ENCODE measurements at regions not wholly inside any gene's neighbourhood (a gene's known extent, or its start where the extent isn't known, plus 50 kb on each side); places are given as distances from the start of the nearest gene placed in this dataset.
"Not testable (repeated sequence)": the region's sequence is repeated elsewhere in the genome, so short reads cannot be mapped to it uniquely, and the experiment has no call there.

DNA sequence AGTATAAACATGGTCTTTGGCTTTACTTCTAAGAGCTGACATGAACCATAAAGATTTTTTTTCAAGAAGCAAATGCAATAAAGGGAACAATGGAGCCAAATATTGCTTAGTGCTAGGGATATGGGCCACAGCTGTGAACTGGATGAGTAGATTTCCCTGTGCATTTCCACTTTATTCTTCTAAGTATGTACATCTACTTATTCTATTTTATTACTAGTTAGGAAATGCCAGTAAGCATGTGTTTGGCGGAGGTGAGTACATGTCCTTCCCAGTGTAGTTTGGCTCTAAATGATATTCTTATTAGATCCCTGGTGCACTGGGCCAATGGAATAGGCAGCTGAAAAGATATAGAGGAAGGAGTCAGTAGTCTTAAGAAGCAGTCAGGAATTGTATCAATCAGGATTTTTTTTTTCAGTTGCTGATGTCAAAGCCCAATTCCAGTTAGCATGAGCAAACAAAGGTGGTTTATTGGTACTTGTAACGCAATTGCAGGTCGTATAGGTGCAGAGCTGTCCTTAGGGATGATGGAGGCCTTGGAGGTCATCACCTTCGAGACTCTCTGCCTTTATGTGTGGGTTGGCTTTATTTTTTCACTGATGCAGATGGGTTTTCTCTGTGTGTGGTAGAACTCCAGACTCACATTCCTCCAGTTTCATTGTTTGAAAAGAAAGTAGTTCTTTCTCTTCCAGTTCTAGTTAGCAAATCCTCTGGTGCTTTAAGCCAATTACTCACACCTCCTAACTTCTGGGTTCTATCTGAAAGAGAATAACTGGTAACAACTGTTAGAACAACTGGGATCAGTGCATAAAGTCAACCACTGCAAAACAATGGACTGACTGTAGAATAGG lies 139.0 kb upstream of the LRIG3 start:
- in situ Hi-C loops (cut with HindIII; ENCODE audit: low pct_unique_long_range_greater_than_20kb, low sequenced_read_pairs) = no loop called here
- DNase-seq (ENCODE audit: low read depth, low spot score) = no peak

GRCh38 chr12:59056966-59057365 lies 136.7 kb upstream of the LRIG3 start:
- in situ Hi-C loops (cut with HindIII; ENCODE audit: low pct_unique_long_range_greater_than_20kb, low sequenced_read_pairs) = no loop called here
- no peak for DNase-seq (ENCODE audit: low read depth, low spot score)

- DNase-seq (ENCODE audit: low read depth, low spot score) = no peak
- in situ Hi-C loops (cut with HindIII; ENCODE audit: low pct_unique_long_range_greater_than_20kb, low sequenced_read_pairs) = no loop called here
Observed at GRCh38 chr12:59055204-59055860, 135.0 kb upstream of the LRIG3 start.

DNA sequence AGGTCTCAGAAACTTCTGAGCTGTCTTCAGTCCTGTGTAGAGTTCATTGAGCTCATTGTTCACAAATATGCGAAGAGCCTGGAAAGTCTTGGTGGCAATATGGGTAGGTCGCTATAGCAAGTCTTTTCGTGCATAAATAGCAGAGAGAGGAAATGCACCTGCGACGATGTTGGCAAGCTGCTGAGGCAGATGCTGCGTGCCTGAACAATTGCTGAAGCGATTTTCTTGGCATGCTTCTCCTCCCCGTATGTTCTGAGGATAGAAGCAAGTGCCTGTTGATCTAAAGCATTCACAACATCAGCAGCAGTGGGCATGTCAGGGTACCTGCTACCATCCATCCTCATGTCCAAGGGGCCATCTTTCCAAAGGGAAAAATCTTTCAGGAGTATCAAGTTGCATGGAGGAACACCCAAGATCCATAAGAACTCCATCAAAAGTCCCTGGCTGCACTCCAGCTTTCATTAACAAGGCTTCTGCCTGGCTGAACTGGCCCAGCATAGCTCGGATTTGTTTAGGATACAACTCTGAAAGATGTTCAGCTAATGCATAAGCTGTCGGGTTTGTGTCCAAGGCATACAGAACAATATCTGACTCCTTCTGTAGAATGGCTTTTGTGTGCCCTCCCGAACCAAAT lies 133.1 kb upstream of the LRIG3 start:
- DNase-seq (ENCODE audit: low read depth, low spot score); in situ Hi-C loops (cut with HindIII; ENCODE audit: low pct_unique_long_range_greater_than_20kb, low sequenced_read_pairs): not testable (repeated sequence)

- no peak for DNase-seq (ENCODE audit: low read depth, low spot score)
- in situ Hi-C loops (cut with HindIII; ENCODE audit: low pct_unique_long_range_greater_than_20kb, low sequenced_read_pairs) = no loop called here
Observed at GRCh38 chr12:59046763-59047534, 126.6 kb upstream of the LRIG3 start.

GRCh38 chr12:59044791-59045190 lies 124.5 kb upstream of the LRIG3 start:
- in situ Hi-C loops (cut with HindIII; ENCODE audit: low pct_unique_long_range_greater_than_20kb, low sequenced_read_pairs) = no loop called here
- no peak for DNase-seq (ENCODE audit: low read depth, low spot score)

DNA sequence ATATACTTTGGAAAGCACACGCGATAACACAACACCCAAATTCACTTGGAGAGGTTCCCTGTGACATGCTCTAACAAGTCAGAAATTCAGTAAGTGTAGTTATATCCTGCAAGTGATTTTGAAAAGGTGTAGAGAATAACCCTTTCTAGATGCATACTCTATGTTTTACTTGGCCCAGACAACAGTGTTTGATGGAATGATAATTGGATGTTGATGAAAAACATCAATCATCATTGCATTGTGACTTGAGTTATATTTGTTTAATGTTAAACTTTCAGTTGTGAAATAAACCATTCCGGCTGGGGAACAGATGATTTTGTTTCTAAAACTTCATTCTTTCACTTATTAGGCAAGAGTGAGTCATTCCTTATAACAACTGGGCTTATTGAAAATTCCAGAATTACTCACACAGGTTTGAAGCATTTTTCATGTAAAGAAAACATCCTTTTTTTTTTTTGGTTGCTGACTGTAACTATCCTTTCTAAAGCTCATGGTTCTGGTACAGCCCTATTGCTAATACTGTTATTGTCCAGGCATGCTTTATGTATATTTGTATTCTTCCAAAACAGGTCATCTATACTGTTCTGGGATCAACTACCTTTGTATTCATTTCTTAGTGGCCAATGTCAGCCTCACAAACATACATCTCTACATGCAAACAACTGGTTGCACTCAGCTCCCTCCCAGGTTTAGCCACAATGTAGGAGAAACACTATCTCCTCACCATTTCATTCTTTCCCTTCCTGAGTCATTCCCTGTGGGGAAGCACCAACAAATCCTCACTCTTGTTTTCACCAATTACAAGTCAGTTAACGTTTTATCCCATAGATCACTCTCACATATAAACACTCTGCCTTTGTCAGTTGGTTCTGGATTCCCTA lies 121.2 kb upstream of the LRIG3 start:
- in situ Hi-C loops (cut with HindIII; ENCODE audit: low pct_unique_long_range_greater_than_20kb, low sequenced_read_pairs) = no loop called here
- no peak for DNase-seq (ENCODE audit: low read depth, low spot score)

DNA sequence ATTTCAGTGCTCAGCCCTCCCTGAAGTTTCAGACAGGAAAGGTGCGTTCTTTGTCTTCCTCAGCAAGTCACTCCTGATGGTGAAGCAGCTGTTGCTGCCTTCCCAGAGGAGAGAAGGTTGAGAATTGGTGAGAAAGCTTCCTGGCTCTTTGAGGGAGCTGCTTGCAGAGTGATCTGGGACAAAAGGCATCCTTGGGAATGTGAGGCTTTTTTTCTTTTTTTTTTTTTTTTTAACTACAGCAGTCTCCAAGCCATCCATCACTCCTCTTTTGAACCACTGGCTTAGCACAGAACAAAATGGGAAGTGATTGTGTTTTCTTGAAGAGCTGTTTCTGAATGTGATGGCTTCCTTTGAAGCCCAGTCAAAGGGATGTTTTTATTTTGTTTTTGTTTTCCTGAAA lies 120.4 kb upstream of the LRIG3 start:
- no peak for DNase-seq (ENCODE audit: low read depth, low spot score)
- in situ Hi-C loops (cut with HindIII; ENCODE audit: low pct_unique_long_range_greater_than_20kb, low sequenced_read_pairs) = no loop called here

GRCh38 chr12:59040043-59040442 lies 119.7 kb upstream of the LRIG3 start:
- in situ Hi-C loops (cut with HindIII; ENCODE audit: low pct_unique_long_range_greater_than_20kb, low sequenced_read_pairs) = no loop called here

DNA sequence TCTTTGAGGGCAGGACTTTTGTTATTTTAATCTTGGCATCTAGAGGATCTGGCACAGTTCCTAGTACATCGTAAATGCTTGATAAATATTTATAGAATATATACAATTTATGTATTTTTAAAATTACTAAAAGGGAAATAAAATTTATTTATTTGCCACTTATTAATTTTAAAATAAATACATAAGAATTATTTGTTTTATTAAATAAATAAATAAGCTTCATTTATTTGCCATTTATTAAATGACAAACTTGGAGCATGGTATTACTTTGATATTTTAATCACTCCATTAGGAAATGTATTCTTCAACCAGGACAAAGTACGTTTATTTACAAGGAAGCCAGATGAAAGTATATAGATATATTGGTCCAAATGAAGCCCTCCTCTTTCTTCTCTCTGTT lies 118.7 kb upstream of the LRIG3 start:
- no peak for DNase-seq (ENCODE audit: low read depth, low spot score)
- in situ Hi-C loops (cut with HindIII; ENCODE audit: low pct_unique_long_range_greater_than_20kb, low sequenced_read_pairs) = no loop called here

More at GRCh38 chr12:59040043-59040442, 119.7 kb upstream of the LRIG3 start:
- DNase-seq (ENCODE audit: low read depth, low spot score) = no peak

- in situ Hi-C loops (cut with HindIII; ENCODE audit: low pct_unique_long_range_greater_than_20kb, low sequenced_read_pairs) = no loop called here
- peak; percentile 42 for DNase-seq (ENCODE audit: low read depth, low spot score)
Observed at GRCh38 chr12:59036973-59037762, 116.9 kb upstream of the LRIG3 start.

DNA sequence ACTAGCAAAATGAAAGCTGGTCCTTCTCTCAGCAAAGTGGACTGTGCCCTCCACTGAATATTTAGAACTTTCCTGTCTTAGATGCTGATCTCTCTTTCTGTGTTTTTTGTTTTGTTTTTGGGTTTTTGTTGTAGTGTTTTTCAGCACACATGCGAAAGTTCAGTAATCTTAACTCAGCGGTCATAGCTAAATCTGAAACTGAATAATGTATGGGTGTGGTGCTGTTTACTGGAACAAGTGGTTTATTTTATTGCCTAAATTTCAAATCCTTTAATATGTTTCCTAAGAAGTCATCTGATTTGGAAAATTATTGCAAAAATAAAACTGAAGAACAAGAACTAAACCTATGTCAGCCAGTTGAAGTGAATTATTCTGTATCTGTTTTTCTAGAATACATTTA lies 116.0 kb upstream of the LRIG3 start:
- DNase-seq (ENCODE audit: low read depth, low spot score) = no peak
- in situ Hi-C loops (cut with HindIII; ENCODE audit: low pct_unique_long_range_greater_than_20kb, low sequenced_read_pairs) = no loop called here

GRCh38 chr12:59031313-59031712 lies 111.0 kb upstream of the LRIG3 start:
- no peak for DNase-seq (ENCODE audit: low read depth, low spot score)
- in situ Hi-C loops (cut with HindIII; ENCODE audit: low pct_unique_long_range_greater_than_20kb, low sequenced_read_pairs) = no loop called here

- in situ Hi-C loops (cut with HindIII; ENCODE audit: low pct_unique_long_range_greater_than_20kb, low sequenced_read_pairs) = no loop called here
- DNase-seq (ENCODE audit: low read depth, low spot score) = no peak
Observed at GRCh38 chr12:59030415-59030814, 110.1 kb upstream of the LRIG3 start.

DNA sequence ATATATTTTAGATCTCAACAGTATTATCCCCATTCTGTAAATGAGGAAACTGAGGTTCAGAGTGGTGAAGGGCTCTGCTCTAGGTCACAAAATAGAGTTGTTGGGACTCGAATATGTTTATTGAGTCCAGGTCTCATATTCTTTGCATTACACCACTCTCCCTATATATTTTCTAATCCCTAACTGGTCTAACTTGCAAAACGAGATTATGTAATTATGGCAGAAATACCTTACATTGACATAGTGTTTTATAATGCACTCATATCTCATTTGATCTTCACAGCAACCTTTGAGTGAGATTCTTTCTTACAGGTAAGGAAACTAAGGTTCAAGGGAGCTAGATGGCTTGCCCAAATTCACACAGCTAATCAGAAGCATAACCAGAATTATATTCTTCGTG lies 106.9 kb upstream of the LRIG3 start:
- DNase-seq (ENCODE audit: low read depth, low spot score) = no peak
- in situ Hi-C loops (cut with HindIII; ENCODE audit: low pct_unique_long_range_greater_than_20kb, low sequenced_read_pairs) = no loop called here

GRCh38 chr12:59023861-59024424 lies 103.6 kb upstream of the LRIG3 start:
- DNase-seq (ENCODE audit: low read depth, low spot score) = no peak
- in situ Hi-C loops (cut with HindIII; ENCODE audit: low pct_unique_long_range_greater_than_20kb, low sequenced_read_pairs) = no loop called here

All from SK-MEL-5 (cell line).